HG03103 (cell line): ENCODE measurements at regions not wholly inside any gene's neighbourhood (a gene's known extent, or its start where the extent isn't known, plus 50 kb on each side); places are given as distances from the start of the nearest gene placed in this dataset.

ENCODE experiments used
- ATAC-seq: cut with Tn5 transposase; IDR thresholded peaks from one replicate; pipeline ENCODE4 v1.9.1; 2021; ENCODE audit warnings: low read depth; ENCODE audit not compliant: unreplicated experiment

- ATAC-seq: no peak
Observed at GRCh38 chr2:120561379-120562035, 174.2 kb upstream of the GLI2 start.

GRCh38 chr2:120562218-120563005, 173.3 kb upstream of the GLI2 start:
- ATAC-seq: no peak

GRCh38 chr2:120563616-120564015, 172.1 kb upstream of the GLI2 start:
- no peak for ATAC-seq

- ATAC-seq: no peak
Observed at GRCh38 chr2:120564213-120565094, 171.2 kb upstream of the GLI2 start.

- ATAC-seq: no peak
Observed at GRCh38 chr2:120565095-120565460, 170.6 kb upstream of the GLI2 start.

GRCh38 chr2:120565929-120566328, 169.7 kb upstream of the GLI2 start:
- ATAC-seq: no peak

GRCh38 chr2:120566331-120567035, 169.2 kb upstream of the GLI2 start:
- no peak for ATAC-seq

GRCh38 chr2:120567128-120567527, 168.5 kb upstream of the GLI2 start:
- no peak for ATAC-seq

GRCh38 chr2:120568089-120568974, 167.3 kb upstream of the GLI2 start:
- no peak for ATAC-seq

- ATAC-seq: no peak
Observed at GRCh38 chr2:120568975-120569268, 166.7 kb upstream of the GLI2 start.

- ATAC-seq: no peak
Observed at GRCh38 chr2:120570001-120570400, 165.7 kb upstream of the GLI2 start.

GRCh38 chr2:120570546-120570945, 165.1 kb upstream of the GLI2 start:
- ATAC-seq: no peak

GRCh38 chr2:120571015-120571728, 164.5 kb upstream of the GLI2 start:
- ATAC-seq: no peak

GRCh38 chr2:120572226-120572625, 163.4 kb upstream of the GLI2 start:
- ATAC-seq: no peak

GRCh38 chr2:120574620-120575019, 161.0 kb upstream of the GLI2 start:
- no peak for ATAC-seq

- ATAC-seq: no peak
Observed at GRCh38 chr2:120575966-120576365, 159.7 kb upstream of the GLI2 start.

GRCh38 chr2:120576509-120577474, 158.9 kb upstream of the GLI2 start:
- no peak for ATAC-seq

- ATAC-seq: no peak
Observed at GRCh38 chr2:120577721-120578295, 157.9 kb upstream of the GLI2 start.
